Activated T-cell treated with anti-CD3 and anti-CD28 coated beads for 24 hours (primary cell): ENCODE measurements at regions not wholly inside any gene's neighbourhood (a gene's known extent, or its start where the extent isn't known, plus 50 kb on each side); places are given as distances from the start of the nearest gene placed in this dataset.

Source experiments
- DNase-seq: peaks from one replicate; pipeline ENCODE4 v3.0.0-alpha.2; 2020; ENCODE audit warnings: low read depth

GRCh38 chr18:77911971-77912605 lies 662.4 kb downstream of the GALR1 start:
- DNase-seq, result no peak

- no peak for DNase-seq
These were observed 669.1 kb downstream of the GALR1 start for GRCh38 chr18:77918730-77919129.

- DNase-seq, result no peak
These were observed 670.3 kb downstream of the GALR1 start for GRCh38 chr18:77919923-77920322.

GRCh38 chr18:77935342-77935741 lies 685.7 kb downstream of the GALR1 start:
- no peak for DNase-seq

- DNase-seq, result no peak
These were observed 690.9 kb downstream of the GALR1 start for GRCh38 chr18:77940566-77940965.

- no peak for DNase-seq
These were observed 694.9 kb downstream of the GALR1 start for GRCh38 chr18:77944533-77944932.

GRCh38 chr18:77948567-77948966 lies 698.9 kb downstream of the GALR1 start:
- no peak for DNase-seq

- no peak for DNase-seq
These were observed 699.8 kb downstream of the GALR1 start for GRCh38 chr18:77949355-77949973.

GRCh38 chr18:77959248-77959647 lies 709.6 kb downstream of the GALR1 start:
- DNase-seq, result no peak

- DNase-seq, result no peak
These were observed 711.3 kb downstream of the GALR1 start for GRCh38 chr18:77960791-77961410.

- DNase-seq, result no peak
These were observed 717.4 kb downstream of the GALR1 start for GRCh38 chr18:77967071-77967470.

- DNase-seq, result no peak
These were observed 718.1 kb downstream of the GALR1 start for GRCh38 chr18:77967791-77968190.

GRCh38 chr18:77969972-77970371 lies 720.3 kb downstream of the GALR1 start:
- DNase-seq, result no peak

GRCh38 chr18:77970814-77971213 lies 721.2 kb downstream of the GALR1 start:
- DNase-seq, result no peak

GRCh38 chr18:77973745-77974144 lies 724.1 kb downstream of the GALR1 start:
- no peak for DNase-seq

- DNase-seq, result no peak
These were observed 724.7 kb downstream of the GALR1 start for GRCh38 chr18:77974329-77974728.

GRCh38 chr18:77977331-77977730 lies 727.7 kb downstream of the GALR1 start:
- no peak for DNase-seq

- DNase-seq, result no peak
These were observed 730.6 kb downstream of the GALR1 start for GRCh38 chr18:77980275-77980674.

- DNase-seq, result no peak
These were observed 732.2 kb downstream of the GALR1 start for GRCh38 chr18:77981874-77982273.

GRCh38 chr18:77983270-77983669 lies 733.6 kb downstream of the GALR1 start:
- DNase-seq, result no peak

GRCh38 chr18:77984178-77984577 lies 734.5 kb downstream of the GALR1 start:
- DNase-seq, result no peak

- DNase-seq, result no peak
These were observed 735.2 kb downstream of the GALR1 start for GRCh38 chr18:77984833-77985232.

GRCh38 chr18:77985526-77986281 lies 736.1 kb downstream of the GALR1 start:
- no peak for DNase-seq
